Right lobe of liver (tissue), 6 donors: ENCODE measurements at regions not wholly inside any gene's neighbourhood (a gene's known extent, or its start where the extent isn't known, plus 50 kb on each side); places are given as distances from the start of the nearest gene placed in this dataset.

Experiments
- ATAC-seq, 4 donors: fragments of 200-7000 bp; cut with Tn5 transposase; one replicate each; pipeline ENCODE4 v1.9.1; 2020; ENCODE audit warnings: mild to moderate bottlenecking in 4 of 4, moderate library complexity in 4 of 4
- DNase-seq, 3 donors: peaks; one replicate each; pipeline ENCODE4 v3.0.0-alpha.2; 2020
- H3K27ac ChIP-seq, 3 donors: fragments of 200-600 bp; one replicate each; pipeline ENCODE4 v1.8.0; 2022
- H3K27me3 ChIP-seq, 2 donors: fragments of 200-600 bp; one replicate each; pipeline ENCODE4 v1.8.0; 2022
- H3K36me3 ChIP-seq, 4 donors: fragments of 200-600 bp; sonication (generic) in 1 of 4; one replicate each; pipeline versions ENCODE4 v1.5.1 to v1.8.0; 2017 to 2022; ENCODE audit warnings: control low read depth in 1 of 4
- H3K4me1 ChIP-seq, 4 donors: fragments of 200-600 bp; sonication (generic) in 1 of 4; one replicate each; pipeline versions ENCODE4 v1.5.1 to v1.8.0; 2017 to 2022; ENCODE audit warnings: control low read depth in 1 of 4
- H3K4me3 ChIP-seq, 3 donors: fragments of 200-600 bp; one replicate each; pipeline ENCODE4 v1.8.0; 2022
- H3K9me3 ChIP-seq, 4 donors: fragments of 200-600 bp; sonication (generic) in 1 of 4; one replicate each; pipeline versions ENCODE4 v1.5.1 to v1.8.0; 2017 to 2022; ENCODE audit warnings: control low read depth in 1 of 4
- CTCF ChIP-seq, 4 donors: fragments of 200-600 bp in 3 of 4; fragments of 450-650 bp in 1 of 4; IDR thresholded peaks; one replicate each; pipeline versions ENCODE4 v1.5.1 to v1.8.0; 2016 to 2022; ENCODE audit warnings: antibody characterized with exemption in 4 of 4, mild to moderate bottlenecking in 2 of 4
- POLR2A ChIP-seq: fragments of 450-650 bp; IDR thresholded peaks from one replicate; pipeline ENCODE4 v1.6.1; 2017; ENCODE audit warnings: antibody characterized with exemption, mild to moderate bottlenecking
- WGBS: methylation state at CpG from one replicate; pipeline ENCODE4 v1.1.6; 2018; ENCODE audit warnings: low coverage, low lambda C conversion rate; ENCODE audit not compliant: insufficient coverage; ENCODE audit errors: missing lambda C conversion rate; 5-methylcytosine and 5-hydroxymethylcytosine counted together
- intact Hi-C, 2 donors: fragments of 100-400 bp; cut with DNase I; formaldehyde crosslinking; loops; one replicate each; pipeline versions ENCODE4 v1.11.2 to v1.14.1; 2022
- donor health status: DM: no; HTN: yes; CAD: no.
- donor health status: DM: no; HTN: no; CAD: no.
- donor health status: DM: no; HTN: no; CAD: no.
- donor health status: DM: no; HTN: yes; CAD: no.
- donor health status: DM: no; HTN: yes; CAD: no.

- Histone ChIP-seq H3K36me3 (no peaks in the 10 kb centered on the region), H3K9me3 (no peaks in the 10 kb centered on the region), H3K27ac (no peak overlapping the region), H3K27me3 (no peaks in the 10 kb centered on the region), H3K4me3 (no peak overlapping the region), H3K4me1 (no peaks in the 10 kb centered on the region)
- WGBS, result 47% methylated on average over 5 of the region's 7 CpGs
- TF ChIP-seq CTCF (IDR thresholded peaks at IDR 0.05), result no peak
- TF ChIP-seq POLR2A, result no peak
- intact Hi-C loops, result no loop called here
- DNase-seq, result no peak
- no peak for ATAC-seq
These were observed 683.7 kb upstream of the ID4 start for GRCh38 chr6:19153270-19153980.

- ATAC-seq, result no peak
- H3K4me1 ChIP-seq, result no peaks in the 10 kb centered on the region
- 50% methylated on average over 1 of the region's 1 CpG for WGBS
- TF ChIP-seq POLR2A (no peak), CTCF (IDR thresholded peaks at IDR 0.05) (no peak)
- intact Hi-C loops, result no loop called here
- no peak overlapping the region for H3K4me3 ChIP-seq
- DNase-seq, result no peak
- no peaks in the 10 kb centered on the region for H3K27me3 ChIP-seq
- H3K36me3 ChIP-seq, result no peaks in the 10 kb centered on the region
- no peak overlapping the region for H3K27ac ChIP-seq
- no peaks in the 10 kb centered on the region for H3K9me3 ChIP-seq
These were observed 683.2 kb upstream of the ID4 start for GRCh38 chr6:19153981-19154295.

- DNase-seq, result no peak
- no peak for ATAC-seq
- Histone ChIP-seq H3K4me1 (no peaks in the 10 kb centered on the region), H3K4me3 (no peak overlapping the region), H3K36me3 (no peaks in the 10 kb centered on the region), H3K27me3 (no peaks in the 10 kb centered on the region), H3K9me3 (no peaks in the 10 kb centered on the region), H3K27ac (no peak overlapping the region)
- TF ChIP-seq CTCF (IDR thresholded peaks at IDR 0.05), result no peak
- TF ChIP-seq POLR2A, result no peak
- intact Hi-C loops, result no loop called here
- 68% methylated on average over 2 of the region's 2 CpGs for WGBS
These were observed 680.7 kb upstream of the ID4 start for GRCh38 chr6:19156443-19156842.

- intact Hi-C loops, result no loop called here
- Histone ChIP-seq H3K27ac (no peak overlapping the region), H3K36me3 (no peaks in the 10 kb centered on the region), H3K27me3 (no peaks in the 10 kb centered on the region), H3K4me3 (no peak overlapping the region), H3K9me3 (no peaks in the 10 kb centered on the region), H3K4me1 (no peaks in the 10 kb centered on the region)
- ATAC-seq, result no peak
- DNase-seq, result no peak
- no peak for TF ChIP-seq CTCF (IDR thresholded peaks at IDR 0.05)
- no peak for TF ChIP-seq POLR2A
These were observed 679.7 kb upstream of the ID4 start for GRCh38 chr6:19157486-19157885.

GRCh38 chr6:19158586-19158985 lies 678.6 kb upstream of the ID4 start:
- Histone ChIP-seq H3K4me1 (no peaks in the 10 kb centered on the region), H3K4me3 (no peak overlapping the region), H3K27ac (no peak overlapping the region), H3K9me3 (no peaks in the 10 kb centered on the region), H3K27me3 (no peaks in the 10 kb centered on the region), H3K36me3 (no peaks in the 10 kb centered on the region)
- TF ChIP-seq CTCF (IDR thresholded peaks at IDR 0.05), result no peak
- no peak for TF ChIP-seq POLR2A
- ATAC-seq (no peak), DNase-seq (no peak)
- intact Hi-C loops, result no loop called here
- WGBS, result 33% methylated on average over 1 of the region's 1 CpG
